ENCODE measurements at regions not wholly inside any gene's neighbourhood (a gene's known extent, or its start where the extent isn't known, plus 50 kb on each side); places are given as distances from the start of the nearest gene placed in this dataset.

- DNase-seq (ENCODE audit: low read depth), result no peak
- no peak for TF ChIP-seq CTCF (IDR thresholded peaks at IDR 0.05; ENCODE audit: control insufficient read depth, extremely low read depth, insufficient read depth)
- no peak overlapping the region for H3K4me3 ChIP-seq (ENCODE audit: low read depth, low read length)
These were observed 58.8 kb upstream of the TAC4 start for GRCh38 chr17:49906531-49907136.

- TF ChIP-seq CTCF (IDR thresholded peaks at IDR 0.05; ENCODE audit: control insufficient read depth, extremely low read depth, insufficient read depth), result no peak
- DNase-seq (ENCODE audit: low read depth), result no peak
- H3K4me3 ChIP-seq (ENCODE audit: low read depth, low read length), result no peak overlapping the region
These were observed 59.4 kb upstream of the TAC4 start for GRCh38 chr17:49907279-49907678.

GRCh38 chr17:49908782-49909714 lies 59.9 kb upstream of the DLX4 start:
- no peak for TF ChIP-seq CTCF (IDR thresholded peaks at IDR 0.05; ENCODE audit: control insufficient read depth, extremely low read depth, insufficient read depth)
- no peak for DNase-seq (ENCODE audit: low read depth)
- no peak overlapping the region for H3K4me3 ChIP-seq (ENCODE audit: low read depth, low read length)

- no peak for DNase-seq (ENCODE audit: low read depth)
- TF ChIP-seq CTCF (IDR thresholded peaks at IDR 0.05; ENCODE audit: control insufficient read depth, extremely low read depth, insufficient read depth), result no peak
- H3K4me3 ChIP-seq (ENCODE audit: low read depth, low read length), result no peak overlapping the region
These were observed 58.7 kb upstream of the DLX4 start for GRCh38 chr17:49910094-49910857.

GRCh38 chr17:49910858-49911204 lies 58.2 kb upstream of the DLX4 start:
- TF ChIP-seq CTCF (IDR thresholded peaks at IDR 0.05; ENCODE audit: control insufficient read depth, extremely low read depth, insufficient read depth), result no peak
- DNase-seq (ENCODE audit: low read depth), result no peak
- H3K4me3 ChIP-seq (ENCODE audit: low read depth, low read length), result no peak overlapping the region

GRCh38 chr17:49911719-49912118 lies 57.3 kb upstream of the DLX4 start:
- H3K4me3 ChIP-seq (ENCODE audit: low read depth, low read length), result no peak overlapping the region
- no peak for DNase-seq (ENCODE audit: low read depth)
- TF ChIP-seq CTCF (IDR thresholded peaks at IDR 0.05; ENCODE audit: control insufficient read depth, extremely low read depth, insufficient read depth), result no peak

Measured in LNCaP clone FGC (cell line).